GM23338 (cell line): ENCODE measurements at regions not wholly inside any gene's neighbourhood (a gene's known extent, or its start where the extent isn't known, plus 50 kb on each side); places are given as distances from the start of the nearest gene placed in this dataset. TPM values are rescaled to one million over a fixed set of nuclear protein-coding genes. Genes with fewer than 3 reads are reported as not detected.

ENCODE experiments used
- small RNA-seq: library from RNA; depleted of rRNA; stranded (forward); fragments of <200 nt; gene quantifications from one replicate; pipeline ENCODE3, GENCODE V24; 2014; ENCODE audit warnings: low replicate concordance

Small RNA genes lying in the stretch of these regions (small RNA-seq; reads per million reads assigned to genes)
- not detected for gene RNU6-737P
